ENCODE measurements at regions not wholly inside any gene's neighbourhood (a gene's known extent, or its start where the extent isn't known, plus 50 kb on each side); places are given as distances from the start of the nearest gene placed in this dataset.
A peak's percentile ranks its signal among the peaks of the same experiment; 100 is the strongest.

DNA sequence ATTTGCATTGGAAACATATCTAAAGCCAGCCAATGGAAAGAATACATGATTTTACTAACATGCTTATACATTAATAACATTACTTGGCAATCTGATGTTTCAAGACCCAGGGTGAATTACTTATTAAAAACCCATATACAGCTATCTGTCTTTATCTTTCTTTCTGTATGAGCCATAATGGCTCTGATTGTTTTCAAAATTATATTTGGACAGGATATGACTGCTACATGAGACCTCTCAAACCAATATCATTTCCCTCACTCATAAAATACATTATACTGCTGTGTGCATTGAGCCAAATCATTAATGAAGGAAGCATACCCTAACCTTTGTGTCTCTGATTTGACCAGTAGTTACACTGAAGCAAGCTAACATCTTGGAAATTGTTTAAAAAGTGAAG is 205.9 kb upstream of the DPYD start:
- Histone ChIP-seq H3K4me2 (ENCODE audit: low read length, poor library complexity, severe bottlenecking) (no peak overlapping the region), H2BK5ac (ENCODE audit: low read depth, low read length, poor library complexity, severe bottlenecking) (no peak overlapping the region), H2BK120ac (ENCODE audit: low read depth, low read length) (no peak overlapping the region), H3K36me3 (ENCODE audit: control insufficient read depth in 1 of 2, insufficient read depth in 2 of 2, low read depth in 1 of 2, low read length in 2 of 2) (no peaks in the 10 kb centered on the region), H3K9me3 (ENCODE audit: control insufficient read depth, low read length) (no peaks in the 10 kb centered on the region), H3K79me1 (replicated peaks; ENCODE audit: low read length, poor library complexity, severe bottlenecking) (peaks cover 1% of the 10 kb centered on the region), H2AK5ac (ENCODE audit: low read length, severe bottlenecking) (no peak overlapping the region), H3K9ac (ENCODE audit: low read length) (no peak overlapping the region), H3K23ac (ENCODE audit: low read length in 2 of 2) (no peak overlapping the region), H2BK12ac (ENCODE audit: low read length in 2 of 2) (no peak overlapping the region), H4K91ac (ENCODE audit: low read length) (no peak overlapping the region), H4K8ac (ENCODE audit: low read length) (no peak overlapping the region), H3K4me3 (ENCODE audit: insufficient read depth in 1 of 2, low read depth in 1 of 2, low read length in 2 of 2) (no peak overlapping the region), H3K4ac (ENCODE audit: low read depth in 1 of 2, low read length in 2 of 2) (no peak overlapping the region), H3K27me3 (ENCODE audit: control insufficient read depth in 1 of 2, insufficient read depth in 1 of 2, low read length in 2 of 2) (no peaks in the 10 kb centered on the region), H2AFZ (ENCODE audit: low read depth, low read length) (no peak overlapping the region), H3K18ac (ENCODE audit: low read depth in 1 of 2, low read length in 2 of 2) (no peak overlapping the region), H3K4me1 (ENCODE audit: control insufficient read depth, insufficient read depth, low read depth, low read length) (no peaks in the 10 kb centered on the region), H2BK15ac (ENCODE audit: low read depth, poor library complexity, severe bottlenecking) (no peak overlapping the region), H3K27ac (ENCODE audit: low read length, poor library complexity, severe bottlenecking) (no peak overlapping the region), H3K14ac (ENCODE audit: low read length in 2 of 2) (no peak overlapping the region)
- DNase-seq: no peak

- H2AK5ac ChIP-seq (ENCODE audit: low read length, severe bottlenecking): no peak overlapping the region
- no peaks in the 10 kb centered on the region for H3K36me3 ChIP-seq (ENCODE audit: control insufficient read depth in 1 of 2, insufficient read depth in 2 of 2, low read depth in 1 of 2, low read length in 2 of 2)
- H3K4me2 ChIP-seq (ENCODE audit: low read length, poor library complexity, severe bottlenecking): no peak overlapping the region
- H4K8ac ChIP-seq (ENCODE audit: low read length): no peak overlapping the region
- H2BK5ac ChIP-seq (ENCODE audit: low read depth, low read length, poor library complexity, severe bottlenecking): no peak overlapping the region
- H3K18ac ChIP-seq (ENCODE audit: low read depth in 1 of 2, low read length in 2 of 2): no peak overlapping the region
- no peak overlapping the region for H3K23ac ChIP-seq (ENCODE audit: low read length in 2 of 2)
- no peak overlapping the region for H3K14ac ChIP-seq (ENCODE audit: low read length in 2 of 2)
- H2BK15ac ChIP-seq (ENCODE audit: low read depth, poor library complexity, severe bottlenecking): no peak overlapping the region
- no peak for DNase-seq
- H3K27ac ChIP-seq (ENCODE audit: low read length, poor library complexity, severe bottlenecking): no peak overlapping the region
- H3K27me3 ChIP-seq (ENCODE audit: control insufficient read depth in 1 of 2, insufficient read depth in 1 of 2, low read length in 2 of 2): no peaks in the 10 kb centered on the region
- no peak overlapping the region for H2AFZ ChIP-seq (ENCODE audit: low read depth, low read length)
- 0% methylated on average over 1 of the region's 1 CpG for WGBS
- no peaks in the 10 kb centered on the region for H3K4me1 ChIP-seq (ENCODE audit: control insufficient read depth, insufficient read depth, low read depth, low read length)
- H2BK120ac ChIP-seq (ENCODE audit: low read depth, low read length): no peak overlapping the region
- H3K4me3 ChIP-seq (ENCODE audit: insufficient read depth in 1 of 2, low read depth in 1 of 2, low read length in 2 of 2): no peak overlapping the region
- no peak overlapping the region for H3K4ac ChIP-seq (ENCODE audit: low read depth in 1 of 2, low read length in 2 of 2)
- H3K9ac ChIP-seq (ENCODE audit: low read length): no peak overlapping the region
- no peaks in the 10 kb centered on the region for H3K9me3 ChIP-seq (ENCODE audit: control insufficient read depth, low read length)
- no peak overlapping the region for H2BK12ac ChIP-seq (ENCODE audit: low read length in 2 of 2)
- H3K79me1 ChIP-seq (replicated peaks; ENCODE audit: low read length, poor library complexity, severe bottlenecking): peaks cover 1% of the 10 kb centered on the region
- no peak overlapping the region for H4K91ac ChIP-seq (ENCODE audit: low read length)
Measured at GRCh38 chr1:98121646-98122045, 200.8 kb upstream of the DPYD start.

GRCh38 chr1:98119796-98120195 is 199.0 kb upstream of the DPYD start:
- no peak overlapping the region for H2BK120ac ChIP-seq (ENCODE audit: low read depth, low read length)
- no peak overlapping the region for H2AFZ ChIP-seq (ENCODE audit: low read depth, low read length)
- H4K91ac ChIP-seq (ENCODE audit: low read length): no peak overlapping the region
- no peaks in the 10 kb centered on the region for H3K4me1 ChIP-seq (ENCODE audit: control insufficient read depth, insufficient read depth, low read depth, low read length)
- no CpG with 5 or more reads among the region's 1 CpG for WGBS
- H2AK5ac ChIP-seq (ENCODE audit: low read length, severe bottlenecking): no peak overlapping the region
- no peak overlapping the region for H3K4ac ChIP-seq (ENCODE audit: low read depth in 1 of 2, low read length in 2 of 2)
- DNase-seq: peak; percentile 25
- H3K4me3 ChIP-seq (ENCODE audit: insufficient read depth in 1 of 2, low read depth in 1 of 2, low read length in 2 of 2): no peak overlapping the region
- no peak overlapping the region for H3K14ac ChIP-seq (ENCODE audit: low read length in 2 of 2)
- no peaks in the 10 kb centered on the region for H3K9me3 ChIP-seq (ENCODE audit: control insufficient read depth, low read length)
- H3K9ac ChIP-seq (ENCODE audit: low read length): no peak overlapping the region
- peaks cover 2% of the 10 kb centered on the region for H3K79me1 ChIP-seq (replicated peaks; ENCODE audit: low read length, poor library complexity, severe bottlenecking)
- no peaks in the 10 kb centered on the region for H3K36me3 ChIP-seq (ENCODE audit: control insufficient read depth in 1 of 2, insufficient read depth in 2 of 2, low read depth in 1 of 2, low read length in 2 of 2)
- H2BK5ac ChIP-seq (ENCODE audit: low read depth, low read length, poor library complexity, severe bottlenecking): no peak overlapping the region
- no peak overlapping the region for H2BK12ac ChIP-seq (ENCODE audit: low read length in 2 of 2)
- H3K4me2 ChIP-seq (ENCODE audit: low read length, poor library complexity, severe bottlenecking): no peak overlapping the region
- H2BK15ac ChIP-seq (ENCODE audit: low read depth, poor library complexity, severe bottlenecking): no peak overlapping the region
- H3K23ac ChIP-seq (ENCODE audit: low read length in 2 of 2): no peak overlapping the region
- no peak overlapping the region for H3K18ac ChIP-seq (ENCODE audit: low read depth in 1 of 2, low read length in 2 of 2)
- no peak overlapping the region for H4K8ac ChIP-seq (ENCODE audit: low read length)
- H3K27ac ChIP-seq (ENCODE audit: low read length, poor library complexity, severe bottlenecking): no peak overlapping the region
- no peaks in the 10 kb centered on the region for H3K27me3 ChIP-seq (ENCODE audit: control insufficient read depth in 1 of 2, insufficient read depth in 1 of 2, low read length in 2 of 2)

DNA sequence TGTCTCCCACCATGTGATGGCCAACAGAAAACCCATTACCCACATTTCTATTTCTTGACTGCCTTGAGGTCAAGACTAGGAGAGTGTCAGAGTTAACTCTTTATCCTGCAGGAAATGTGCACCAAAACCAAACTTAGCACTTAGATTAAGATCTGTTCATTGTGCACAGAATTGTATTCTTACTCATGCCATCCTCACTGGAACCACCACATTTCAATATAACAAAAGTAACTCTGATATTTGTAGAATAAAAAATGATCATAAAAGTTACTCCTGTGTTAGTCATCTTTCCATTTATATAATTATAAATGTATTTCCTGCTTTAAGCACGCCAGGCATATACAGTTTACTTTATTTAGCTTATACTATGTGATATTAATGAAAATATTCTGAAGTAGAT is 193.0 kb upstream of the DPYD start:
- no peak overlapping the region for H2BK12ac ChIP-seq (ENCODE audit: low read length in 2 of 2)
- H3K4me1 ChIP-seq (ENCODE audit: control insufficient read depth, insufficient read depth, low read depth, low read length): no peaks in the 10 kb centered on the region
- no peak overlapping the region for H2BK5ac ChIP-seq (ENCODE audit: low read depth, low read length, poor library complexity, severe bottlenecking)
- no peak overlapping the region for H3K4me3 ChIP-seq (ENCODE audit: insufficient read depth in 1 of 2, low read depth in 1 of 2, low read length in 2 of 2)
- H3K4me2 ChIP-seq (ENCODE audit: low read length, poor library complexity, severe bottlenecking): no peak overlapping the region
- H4K91ac ChIP-seq (ENCODE audit: low read length): no peak overlapping the region
- H3K23ac ChIP-seq (ENCODE audit: low read length in 2 of 2): no peak overlapping the region
- H2BK120ac ChIP-seq (ENCODE audit: low read depth, low read length): no peak overlapping the region
- no peak overlapping the region for H2AK5ac ChIP-seq (ENCODE audit: low read length, severe bottlenecking)
- no peak overlapping the region for H3K14ac ChIP-seq (ENCODE audit: low read length in 2 of 2)
- DNase-seq: no peak
- no peak overlapping the region for H2BK15ac ChIP-seq (ENCODE audit: low read depth, poor library complexity, severe bottlenecking)
- no peak overlapping the region for H3K18ac ChIP-seq (ENCODE audit: low read depth in 1 of 2, low read length in 2 of 2)
- no peaks in the 10 kb centered on the region for H3K27me3 ChIP-seq (ENCODE audit: control insufficient read depth in 1 of 2, insufficient read depth in 1 of 2, low read length in 2 of 2)
- no peak overlapping the region for H2AFZ ChIP-seq (ENCODE audit: low read depth, low read length)
- WGBS: no CpG with 5 or more reads among the region's 1 CpG
- H3K4ac ChIP-seq (ENCODE audit: low read depth in 1 of 2, low read length in 2 of 2): no peak overlapping the region
- no peaks in the 10 kb centered on the region for H3K9me3 ChIP-seq (ENCODE audit: control insufficient read depth, low read length)
- H4K8ac ChIP-seq (ENCODE audit: low read length): no peak overlapping the region
- H3K36me3 ChIP-seq (ENCODE audit: control insufficient read depth in 1 of 2, insufficient read depth in 2 of 2, low read depth in 1 of 2, low read length in 2 of 2): no peaks in the 10 kb centered on the region
- no peak overlapping the region for H3K9ac ChIP-seq (ENCODE audit: low read length)
- H3K27ac ChIP-seq (ENCODE audit: low read length, poor library complexity, severe bottlenecking): no peak overlapping the region
- peaks cover 5% of the 10 kb centered on the region for H3K79me1 ChIP-seq (replicated peaks; ENCODE audit: low read length, poor library complexity, severe bottlenecking)

Data from mesenchymal stem cell (in vitro differentiated cells and primary cell).